H1 (cell line): ENCODE measurements at regions not wholly inside any gene's neighbourhood (a gene's known extent, or its start where the extent isn't known, plus 50 kb on each side); places are given as distances from the start of the nearest gene placed in this dataset.

Experiments
- CTCF ChIA-PET: fragments of 300-600 bp; sonication (Branson Sonifier 250); formaldehyde crosslinking; loops from one replicate; lab custom pipeline; 2021; ENCODE audit not compliant: partially characterized antibody; lab: Charles Lee
- POLR2A ChIA-PET: fragments of 300-600 bp; sonication (Branson Sonifier 250); formaldehyde crosslinking; loops from one replicate; lab custom pipeline; 2021; ENCODE audit warnings: inconsistent platforms; ENCODE audit not compliant: partially characterized antibody; lab: Charles Lee
- DNase-seq, 2 experiments: peaks; one replicate each; pipeline versions ENCODE4 v3.0.0 to v3.0.0-alpha.2; 2010 to 2022; ENCODE audit warnings: low spot score in 2 of 2, low read depth in 1 of 2, mixed read lengths in 1 of 2
- FAIRE-seq: peaks from 2 replicates; lab custom pipeline; 2011; peaks lifted over from hg19 to GRCh38; lab: Jason Lieb, UNC
- H2AFZ ChIP-seq: 2 replicates; pipeline ENCODE4 v1.8.1; 2012; ENCODE audit warnings: low read length, inconsistent platforms
- H2AK5ac ChIP-seq: 2 replicates; pipeline ENCODE4 v1.6.1; 2013; ENCODE audit warnings: low read depth, low read length
- H2BK120ac ChIP-seq: replicated peaks from 2 replicates; pipeline ENCODE3; 2013; ENCODE audit warnings: low read depth, low read length, inconsistent platforms
- H2BK12ac ChIP-seq: 2 replicates; pipeline ENCODE4 v1.6.1; 2013; ENCODE audit warnings: low read depth, low read length
- H2BK15ac ChIP-seq: 2 replicates; pipeline ENCODE4 v1.6.1; 2013; ENCODE audit warnings: low read length
- H2BK20ac ChIP-seq: 2 replicates; pipeline ENCODE4 v1.6.1; 2013; ENCODE audit warnings: low read length
- H2BK5ac ChIP-seq: 2 replicates; pipeline ENCODE4 v1.6.1; 2013; ENCODE audit warnings: low read depth, low read length
- H3K14ac ChIP-seq: 2 replicates; pipeline ENCODE4 v1.6.1; 2013; ENCODE audit warnings: inconsistent platforms; ENCODE audit not compliant: insufficient read length
- H3K18ac ChIP-seq: 2 replicates; pipeline ENCODE4 v1.6.1; 2013; ENCODE audit warnings: low read length; ENCODE audit errors: extremely low read depth
- H3K23ac ChIP-seq: 2 replicates; pipeline ENCODE4 v1.6.1; 2013; ENCODE audit warnings: inconsistent platforms; ENCODE audit not compliant: insufficient read length
- H3K23me2 ChIP-seq: 2 replicates; pipeline ENCODE4 v1.6.1; 2013; ENCODE audit warnings: low read depth, low read length
- H3K27ac ChIP-seq: 2 replicates; pipeline ENCODE4 v1.6.1; 2011; ENCODE audit warnings: low read depth, low read length, inconsistent platforms
- H3K27me3 ChIP-seq, 4 experiments: replicated peaks in 1 of 4; 1 replicate in 1 of 4; 2 replicates in 3 of 4; pipeline versions ENCODE4 v1.6.1 to v1.8.1; 2011 to 2013; ENCODE audit warnings: low read length in 3 of 4, mild to moderate bottlenecking in 3 of 4, inconsistent platforms in 2 of 4, mixed read lengths in 2 of 4, moderate library complexity in 1 of 4; ENCODE audit not compliant: control insufficient read depth in 3 of 4, insufficient read depth in 3 of 4; ENCODE audit errors: extremely low read depth in 1 of 4
- H3K36me3 ChIP-seq, 4 experiments: 2 replicates each; pipeline versions ENCODE4 v1.6.1 to v1.8.1; 2011 to 2013; ENCODE audit warnings: mild to moderate bottlenecking in 4 of 4, low read length in 3 of 4, moderate library complexity in 2 of 4, control low read depth in 1 of 4, inconsistent platforms in 1 of 4; ENCODE audit not compliant: insufficient read depth in 4 of 4, control insufficient read depth in 2 of 4
- H3K4ac ChIP-seq: replicated peaks from 2 replicates; pipeline ENCODE3; 2013; ENCODE audit warnings: low read length, low read depth, mixed read lengths, inconsistent platforms; ENCODE audit not compliant: insufficient read length
- H3K4me1 ChIP-seq, 4 experiments: replicated peaks in 1 of 4; 1 replicate in 1 of 4; 2 replicates in 3 of 4; pipeline versions ENCODE4 v1.6.1 to v1.8.1; 2011 to 2013; ENCODE audit warnings: low read length in 3 of 4, inconsistent platforms in 2 of 4, mixed read lengths in 1 of 4; ENCODE audit not compliant: insufficient read depth in 4 of 4, control insufficient read depth in 3 of 4
- H3K4me2 ChIP-seq, 2 experiments: 2 replicates each; pipeline versions ENCODE4 v1.6.1 to v1.8.1; 2011 to 2013; ENCODE audit warnings: low read depth in 2 of 2, low read length in 2 of 2, control low read depth in 1 of 2, inconsistent platforms in 1 of 2, mild to moderate bottlenecking in 1 of 2; ENCODE audit not compliant: insufficient read depth in 1 of 2
- H3K4me3 ChIP-seq, 4 experiments: fragments of 200-600, 300-600 bp in 1 of 4; sonication (generic), shearing (Covaris generic), sonication (Bioruptor Twin) in 1 of 4; 2 replicates each; pipeline versions ENCODE4 v1.5.1 to v1.8.1; 2011 to 2016; ENCODE audit warnings: low read length in 4 of 4, low read depth in 3 of 4, control low read depth in 2 of 4, inconsistent platforms in 2 of 4, mild to moderate bottlenecking in 2 of 4, mixed read lengths in 1 of 4, moderate library complexity in 1 of 4; ENCODE audit not compliant: insufficient read depth in 2 of 4; ENCODE audit errors: extremely low read depth in 1 of 4
- H3K56ac ChIP-seq: replicated peaks from 2 replicates; pipeline ENCODE3; 2013; ENCODE audit warnings: low read depth, mild to moderate bottlenecking, mixed read lengths, low read length, inconsistent platforms; ENCODE audit not compliant: insufficient read length
- H3K79me1 ChIP-seq: 2 replicates; pipeline ENCODE4 v1.6.1; 2013; ENCODE audit warnings: low read depth, low read length, control low read depth
- H3K79me2 ChIP-seq, 2 experiments: 2 replicates each; pipeline versions ENCODE4 v1.6.1 to v1.8.1; 2012 to 2013; ENCODE audit warnings: low read length in 2 of 2, mild to moderate bottlenecking in 2 of 2, inconsistent platforms in 1 of 2; ENCODE audit not compliant: insufficient read depth in 2 of 2, control insufficient read depth in 1 of 2
- H3K9ac ChIP-seq, 4 experiments: replicated peaks in 1 of 4; 1 replicate in 1 of 4; 2 replicates in 3 of 4; pipeline versions ENCODE4 v1.6.1 to v1.8.1; 2011 to 2013; ENCODE audit warnings: low read depth in 3 of 4, low read length in 3 of 4, control low read depth in 2 of 4, mild to moderate bottlenecking in 2 of 4, moderate library complexity in 2 of 4, inconsistent platforms in 1 of 4; ENCODE audit errors: extremely low read depth in 1 of 4
- H3K9me3 ChIP-seq, 2 experiments: 2 replicates each; pipeline versions ENCODE4 v1.6.1 to v1.8.1; 2012 to 2013; ENCODE audit warnings: mild to moderate bottlenecking in 2 of 2, moderate library complexity in 2 of 2, control low read depth in 1 of 2, inconsistent platforms in 1 of 2, low read depth in 1 of 2, low read length in 1 of 2, mixed read lengths in 1 of 2; ENCODE audit not compliant: insufficient read depth in 2 of 2
- H4K20me1 ChIP-seq, 2 experiments: replicated peaks in 1 of 2; 2 replicates each; pipeline versions ENCODE3 to v1.8.1; 2011 to 2013; ENCODE audit warnings: inconsistent platforms in 2 of 2, low read length in 2 of 2, mild to moderate bottlenecking in 1 of 2; ENCODE audit not compliant: insufficient read depth in 2 of 2, control insufficient read depth in 1 of 2
- H4K5ac ChIP-seq: 2 replicates; pipeline ENCODE4 v1.6.1; 2013; ENCODE audit warnings: low read length, low read depth, mixed read lengths, inconsistent platforms; ENCODE audit not compliant: insufficient read length
- H4K8ac ChIP-seq: 2 replicates; pipeline ENCODE4 v1.8.0; 2013; ENCODE audit warnings: mild to moderate bottlenecking, moderate library complexity, low read length, inconsistent platforms; ENCODE audit not compliant: insufficient read depth; ENCODE audit errors: extremely low read depth
- H4K91ac ChIP-seq: replicated peaks from 2 replicates; pipeline ENCODE3; 2013; ENCODE audit warnings: low read length, mixed read lengths, inconsistent platforms; ENCODE audit not compliant: insufficient read length
- JUND ChIP-seq: IDR thresholded peaks from 2 replicates; pipeline ENCODE4 v1.6.1; 2011; ENCODE audit warnings: mild to moderate bottlenecking, improper control_type of control experiment, low read length
- SRF ChIP-seq: IDR thresholded peaks from 2 replicates; pipeline ENCODE4 v1.6.1; 2011; ENCODE audit warnings: mild to moderate bottlenecking, low read depth, low read length, moderate library complexity
- WGBS, 2 experiments: shearing (Covaris generic) in 1 of 2; methylation state at CpG; one replicate each; pipeline versions ENCODE4 v1.1.6 to v1.1.7; 2013 to 2015; ENCODE audit warnings: low lambda C conversion rate in 2 of 2, mixed read lengths in 2 of 2, inconsistent platforms in 1 of 2, low coverage in 1 of 2, missing lambda C conversion rate in 1 of 2; ENCODE audit not compliant: insufficient replicate concordance in 2 of 2, insufficient coverage in 1 of 2, insufficient read length in 1 of 2; ENCODE audit errors: extremely low coverage in 1 of 2, missing lambda C conversion rate in 1 of 2; 5-methylcytosine and 5-hydroxymethylcytosine counted together

GRCh38 chr13:62697701-62698100 lies 1282.1 kb upstream of the PCDH20 start:
- Histone ChIP-seq H3K9me3 (no peaks in the 10 kb centered on the region), H3K79me2 (no peaks in the 10 kb centered on the region), H3K4me3 (no peak overlapping the region), H2AK5ac (no peak overlapping the region), H3K56ac (no peak overlapping the region), H3K27ac (no peak overlapping the region), H3K4me2 (no peak overlapping the region), H4K8ac (no peak overlapping the region), H2BK20ac (no peak overlapping the region), H3K14ac (no peak overlapping the region), H3K23ac (no peak overlapping the region), H4K91ac (no peak overlapping the region), H3K36me3 (no peaks in the 10 kb centered on the region)
- POLR2A ChIA-PET, result no interaction called here
- WGBS, 2 experiments, result 92% methylated on average over 1 of the region's 1 CpG; no CpG with 5 or more reads in 1 of the 2 experiments
- TF ChIP-seq JUND (no peak), SRF (no peak)
- TF ChIP-seq, all 59 proteins: peak for 0
- FAIRE-seq (no peak), DNase-seq (no peak)
- Histone ChIP-seq H3K9ac (no peak overlapping the region), H3K79me1 (no peaks in the 10 kb centered on the region), H3K4me1 (no peaks in the 10 kb centered on the region), H2BK15ac (no peak overlapping the region), H4K20me1 (no peaks in the 10 kb centered on the region), H2BK5ac (no peak overlapping the region), H3K23me2 (no peaks in the 10 kb centered on the region), H4K5ac (no peak overlapping the region), H3K27me3 (no peaks in the 10 kb centered on the region), H3K18ac (no peak overlapping the region), H2BK120ac (no peak overlapping the region), H3K4ac (no peak overlapping the region), H2BK12ac (no peak overlapping the region), H2AFZ (no peak overlapping the region)
- CTCF ChIA-PET, result no interaction called here
